Testis (tissue), 2 donors: ENCODE measurements at regions not wholly inside any gene's neighbourhood (a gene's known extent, or its start where the extent isn't known, plus 50 kb on each side); places are given as distances from the start of the nearest gene placed in this dataset.

Source experiments
- CTCF ChIP-seq, 3 experiments: fragments of 450-650 bp in 2 of 3; fragments of 200-600 bp in 1 of 3; sonication (generic) in 1 of 3; IDR thresholded peaks; one replicate each; pipeline ENCODE4 v1.5.1; 2016 to 2019; ENCODE audit warnings: antibody characterized with exemption in 3 of 3, mild to moderate bottlenecking in 2 of 3, moderate library complexity in 1 of 3
- POLR2A ChIP-seq: fragments of 450-650 bp; IDR thresholded peaks from one replicate; pipeline ENCODE4 v1.6.1; 2017; ENCODE audit warnings: antibody characterized with exemption, mild to moderate bottlenecking, moderate library complexity

GRCh38 chr5:103667068-103667467, 104.5 kb upstream of the NUDT12 start:
- TF ChIP-seq CTCF (IDR thresholded peaks at IDR 0.05), result no peak
- no peak for TF ChIP-seq POLR2A
